ENCODE measurements at regions not wholly inside any gene's neighbourhood (a gene's known extent, or its start where the extent isn't known, plus 50 kb on each side); places are given as distances from the start of the nearest gene placed in this dataset.
"Not testable (repeated sequence)": the region's sequence is repeated elsewhere in the genome, so short reads cannot be mapped to it uniquely, and the experiment has no call there.

DNA sequence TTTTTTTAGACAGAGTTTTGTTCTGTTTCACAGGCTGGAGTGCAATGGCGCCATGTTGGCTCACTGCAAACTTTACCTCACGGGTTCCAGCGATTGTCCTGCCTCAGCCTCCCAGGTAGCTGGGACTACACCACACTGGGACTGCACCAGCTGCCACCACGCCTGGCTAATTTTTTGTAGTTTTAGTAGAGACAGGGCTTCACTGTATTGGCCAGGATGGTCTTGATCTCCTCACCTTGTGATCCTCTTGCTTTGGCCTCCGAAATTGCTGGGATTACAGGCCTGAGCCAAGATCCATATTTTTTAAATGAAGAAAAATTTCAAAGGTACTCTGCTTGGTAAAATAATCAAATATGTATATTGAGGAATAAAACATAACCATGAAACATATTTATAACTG, 195.8 kb upstream of the TPTE start:
- WGBS, 2 donors = 50 to 77% methylated on average over 5 of the region's 5 CpGs
- DNase-seq (ENCODE audit: low spot score in 2 of 2) = peak in 1 of 2 donors; percentile 51

DNA sequence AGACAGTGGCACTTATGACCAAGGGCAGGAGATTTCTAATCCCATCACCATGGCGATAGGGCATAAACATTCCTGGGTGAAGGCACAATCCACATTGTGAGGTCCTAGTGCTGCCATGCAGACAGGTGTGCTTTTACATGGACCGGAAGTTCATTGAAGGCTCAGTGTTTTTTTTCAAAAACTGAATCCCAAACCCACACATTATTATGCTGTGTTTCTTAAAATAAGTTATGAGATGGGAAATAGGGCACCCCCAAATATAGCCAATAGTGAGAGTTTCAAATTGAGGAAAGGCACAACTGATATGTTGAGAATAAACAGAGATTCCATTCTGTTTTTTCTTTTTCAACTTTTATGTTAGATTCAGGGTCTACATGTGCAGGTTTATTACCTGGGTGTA, 195.2 kb upstream of the TPTE start:
- H3K4me3 ChIP-seq; H3K27ac ChIP-seq; H3K27me3 ChIP-seq; H3K4me1 ChIP-seq; DNase-seq (ENCODE audit: low spot score in 2 of 2); H3K36me3 ChIP-seq: not testable (repeated sequence)
- H3K9me3 ChIP-seq = peaks cover 0 to 37% (median 7%) of the 10 kb centered on the region in 4 donors
- 89 to 93% methylated on average over 2 of the region's 2 CpGs for WGBS, 2 donors

More for the DNA sequence above, 195.8 kb upstream of the TPTE start:
- peaks cover 0 to 31% (median 7%) of the 10 kb centered on the region in 4 donors for H3K9me3 ChIP-seq
- H3K27ac ChIP-seq, H3K4me3 ChIP-seq, H3K4me1 ChIP-seq, H3K36me3 ChIP-seq, H3K27me3 ChIP-seq: not testable (repeated sequence)

DNA sequence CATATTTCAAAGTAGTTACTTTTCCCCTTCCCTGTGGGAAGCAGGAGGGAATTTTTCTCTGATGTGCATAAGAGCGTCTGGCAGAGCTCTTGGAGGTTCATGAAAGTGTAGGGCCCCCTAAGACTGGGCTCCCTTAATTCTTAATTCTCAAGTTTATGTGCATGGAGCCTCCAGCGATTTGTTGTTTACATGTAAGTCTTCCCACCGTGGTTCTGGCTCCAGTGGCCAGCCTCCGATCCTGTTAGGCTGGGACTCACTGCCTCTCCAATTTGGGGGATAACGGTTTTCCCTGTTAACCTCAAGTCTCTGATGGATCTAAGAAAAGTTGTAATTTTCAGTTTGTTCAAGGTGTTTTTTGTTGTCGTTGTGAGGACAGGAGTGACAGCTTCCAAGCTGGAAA, 192.7 kb upstream of the TPTE start:
- not testable (repeated sequence) for H3K27me3 ChIP-seq; H3K4me3 ChIP-seq; H3K36me3 ChIP-seq; DNase-seq (ENCODE audit: low spot score in 2 of 2); H3K27ac ChIP-seq; H3K4me1 ChIP-seq
- peaks cover 0 to 40% (median 9%) of the 10 kb centered on the region in 4 donors for H3K9me3 ChIP-seq
- WGBS, 2 donors = 55% methylated on average over 6 of the region's 6 CpGs

DNA sequence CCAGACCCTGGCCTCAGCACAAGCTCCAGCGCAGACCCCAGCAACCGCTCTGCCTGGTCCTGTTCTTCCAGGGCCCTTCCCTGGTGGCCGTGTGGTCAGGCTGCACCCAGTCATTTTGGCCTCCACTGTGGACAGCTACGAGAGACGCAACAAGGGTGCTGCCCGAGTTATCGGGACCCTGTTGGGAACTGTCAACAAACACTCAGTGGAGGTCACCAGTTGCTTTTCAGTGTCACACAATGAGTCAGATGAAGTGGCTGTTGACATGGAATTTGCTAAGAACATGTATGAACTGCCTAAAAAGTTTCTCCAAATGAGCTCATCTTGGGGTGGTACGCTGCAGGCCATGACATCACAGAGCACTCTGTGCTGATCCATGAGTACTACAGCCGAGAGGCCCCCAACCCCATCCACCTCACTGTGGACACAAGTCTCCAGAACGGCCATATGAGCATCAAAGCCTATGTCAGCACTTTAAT, 190.7 kb upstream of the TPTE start:
- WGBS, 2 donors = 78 to 79% methylated on average over 10 of the region's 10 CpGs

DNA sequence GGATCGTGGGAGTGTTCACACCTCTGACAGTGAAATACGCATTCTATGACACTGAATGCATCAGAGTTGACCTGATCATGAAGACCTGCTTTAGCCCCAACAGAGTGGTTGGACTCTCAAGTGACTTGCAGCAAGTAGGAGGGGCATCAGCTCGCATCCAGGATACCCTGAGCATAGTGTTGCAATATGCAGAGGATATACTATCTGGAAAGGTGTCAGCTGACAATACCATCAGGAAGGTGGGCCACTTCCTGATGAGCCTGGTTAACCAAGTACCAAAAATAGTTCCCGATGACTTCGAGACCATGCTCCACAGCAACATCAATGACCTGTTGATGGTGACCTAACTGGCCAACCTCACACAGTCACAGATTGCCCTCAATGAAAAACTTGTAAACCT, 190.2 kb upstream of the TPTE start:
- not testable (repeated sequence) for H3K27me3 ChIP-seq; H3K36me3 ChIP-seq; DNase-seq (ENCODE audit: low spot score in 2 of 2); H3K27ac ChIP-seq; H3K4me1 ChIP-seq; H3K4me3 ChIP-seq
- peaks cover 0 to 40% (median 7%) of the 10 kb centered on the region in 4 donors for H3K9me3 ChIP-seq
- 77 to 80% methylated on average over 5 of the region's 5 CpGs for WGBS, 2 donors

More for the DNA sequence above, 190.7 kb upstream of the TPTE start:
- H3K27ac ChIP-seq; DNase-seq (ENCODE audit: low spot score in 2 of 2); H3K36me3 ChIP-seq; H3K4me3 ChIP-seq; H3K4me1 ChIP-seq; H3K27me3 ChIP-seq: not testable (repeated sequence)
- H3K9me3 ChIP-seq = peaks cover 0 to 40% (median 7%) of the 10 kb centered on the region in 4 donors

DNA sequence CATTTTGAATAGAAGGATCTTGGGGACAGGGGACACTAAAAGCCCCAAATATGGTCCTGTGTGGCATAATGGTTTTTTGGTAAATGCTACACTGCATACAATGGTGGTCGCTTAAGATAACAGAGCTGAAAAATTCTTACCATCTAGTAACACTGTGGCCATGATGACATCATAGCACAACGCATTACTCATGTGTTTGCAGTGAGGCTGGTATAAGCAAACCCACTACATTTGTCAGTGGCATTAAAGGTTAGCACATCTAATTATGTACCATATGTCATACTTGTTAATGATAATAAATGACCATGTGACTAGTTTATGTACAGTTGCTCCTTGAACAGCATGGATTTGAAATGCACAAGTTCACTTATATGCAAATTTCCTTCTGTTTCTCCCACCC, 188.4 kb upstream of the TPTE start:
- not testable (repeated sequence) for H3K27me3 ChIP-seq; H3K27ac ChIP-seq; H3K4me3 ChIP-seq; H3K4me1 ChIP-seq; DNase-seq (ENCODE audit: low spot score in 2 of 2); H3K36me3 ChIP-seq
- H3K9me3 ChIP-seq = peaks cover 0 to 26% (median 2%) of the 10 kb centered on the region in 4 donors
- 49 to 61% methylated on average over 2 of the region's 2 CpGs for WGBS, 2 donors

DNA sequence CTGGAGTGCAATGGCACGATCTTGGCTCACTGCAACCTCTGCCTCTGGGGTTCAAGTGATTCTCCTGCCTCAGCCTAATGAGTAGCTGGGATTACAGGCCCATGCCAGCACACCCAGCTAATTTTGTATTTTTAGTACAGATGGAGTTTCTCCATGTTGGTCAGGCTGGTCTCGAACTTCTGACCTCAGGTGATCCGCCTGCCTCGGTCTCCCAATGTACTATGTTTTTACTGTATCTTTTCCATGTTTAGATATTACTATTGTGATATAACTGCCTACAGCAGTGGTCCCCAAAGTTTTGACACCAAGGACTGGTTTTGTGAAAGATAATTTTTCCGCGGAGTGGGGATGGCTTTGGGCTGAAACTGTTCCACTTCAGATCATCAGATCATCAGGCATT, 187.0 kb upstream of the TPTE start:
- not testable (repeated sequence) for H3K36me3 ChIP-seq; H3K27me3 ChIP-seq; H3K4me3 ChIP-seq; H3K4me1 ChIP-seq; H3K27ac ChIP-seq; DNase-seq (ENCODE audit: low spot score in 2 of 2)
- H3K9me3 ChIP-seq = peaks cover 0 to 20% (median 2%) of the 10 kb centered on the region in 4 donors
- WGBS, 2 donors = 72 to 79% methylated on average over 6 of the region's 6 CpGs

DNA sequence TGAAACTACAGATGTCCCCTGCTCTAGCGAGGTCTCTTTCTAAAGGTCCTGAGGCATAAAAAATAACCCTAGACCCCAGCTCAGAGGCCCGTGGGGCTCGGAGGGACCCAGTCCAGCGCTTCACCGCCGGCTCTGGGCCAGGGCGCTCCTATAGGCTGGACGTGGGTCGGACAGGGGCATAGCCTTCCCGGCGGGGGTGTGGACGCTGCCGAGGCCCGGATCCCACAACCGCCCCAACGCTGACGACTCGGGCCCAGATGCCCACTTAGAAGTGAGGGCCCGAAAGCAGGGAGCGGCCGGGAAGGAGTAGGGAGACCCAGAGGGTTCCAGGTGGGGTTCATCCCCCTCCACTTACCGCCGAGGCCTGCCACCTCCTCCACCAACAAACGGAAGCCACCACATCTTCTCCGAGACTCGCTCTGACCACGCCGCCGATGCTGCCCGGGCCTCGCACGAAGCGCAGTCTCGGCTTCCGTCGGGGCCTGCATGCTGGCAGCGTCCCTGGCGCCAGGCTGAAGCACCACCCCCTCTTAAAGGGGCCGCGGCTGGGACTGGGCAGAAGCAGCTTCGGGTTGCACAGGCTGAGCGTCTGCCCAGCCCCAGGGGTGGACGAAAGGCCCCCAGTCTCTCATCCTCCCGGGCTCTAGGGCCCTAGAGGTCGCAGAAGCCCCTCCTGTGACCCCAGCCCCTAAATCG, 179.0 kb upstream of the TPTE start:
- not testable (repeated sequence) for H3K4me3 ChIP-seq; H3K36me3 ChIP-seq; H3K27me3 ChIP-seq; DNase-seq (ENCODE audit: low spot score in 2 of 2); H3K27ac ChIP-seq; H3K4me1 ChIP-seq
- peaks cover 0 to 35% (median 6%) of the 10 kb centered on the region in 4 donors for H3K9me3 ChIP-seq
- WGBS, 2 donors = 72 to 76% methylated on average over 26 to 29 of the region's 46 CpGs

DNA sequence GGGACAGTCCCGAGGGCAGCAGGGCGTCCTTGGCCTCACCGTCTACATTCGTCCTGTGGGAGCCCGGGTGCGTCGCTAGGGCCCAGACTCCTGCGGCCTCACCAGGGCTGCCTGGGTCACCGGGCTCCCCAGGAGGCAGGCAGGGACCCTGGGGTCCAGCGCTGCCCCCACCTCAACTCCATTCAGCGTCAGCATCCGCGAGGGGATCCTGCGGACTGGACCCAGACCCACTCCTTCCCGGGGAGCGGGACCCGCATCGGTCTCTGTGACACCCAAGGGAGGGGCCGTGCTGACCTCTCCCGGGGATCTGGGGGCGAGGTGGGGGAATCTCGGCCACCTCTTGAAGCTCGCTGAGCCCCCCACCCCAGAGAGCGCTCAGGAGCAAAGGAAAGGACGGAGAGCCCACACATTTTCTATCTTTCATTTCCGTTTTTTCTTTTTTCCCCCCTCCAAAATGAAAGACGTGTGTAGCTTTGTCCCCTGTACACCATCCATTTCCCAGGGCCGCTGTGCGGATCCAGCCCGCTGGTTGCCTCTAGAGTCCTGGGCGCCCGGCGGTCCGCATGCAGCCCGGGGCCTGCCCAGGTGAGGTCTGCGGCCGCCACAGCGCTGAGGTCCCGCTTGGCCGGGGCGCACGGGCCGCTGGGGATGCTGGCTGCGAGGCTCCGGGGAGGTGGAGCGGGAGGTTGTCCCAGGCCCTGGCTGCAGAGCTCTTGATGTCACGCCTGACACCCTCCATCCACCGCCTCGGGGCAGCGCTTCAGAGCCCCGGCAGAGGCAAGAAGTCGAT, 178.0 kb upstream of the TPTE start:
- DNase-seq (ENCODE audit: low spot score in 2 of 2); H3K27ac ChIP-seq; H3K4me3 ChIP-seq; H3K4me1 ChIP-seq; H3K36me3 ChIP-seq; H3K27me3 ChIP-seq: not testable (repeated sequence)
- peaks cover 0 to 43% (median 8%) of the 10 kb centered on the region in 4 donors for H3K9me3 ChIP-seq
- 77 to 81% methylated on average over 45 to 52 of the region's 52 CpGs for WGBS, 2 donors

DNA sequence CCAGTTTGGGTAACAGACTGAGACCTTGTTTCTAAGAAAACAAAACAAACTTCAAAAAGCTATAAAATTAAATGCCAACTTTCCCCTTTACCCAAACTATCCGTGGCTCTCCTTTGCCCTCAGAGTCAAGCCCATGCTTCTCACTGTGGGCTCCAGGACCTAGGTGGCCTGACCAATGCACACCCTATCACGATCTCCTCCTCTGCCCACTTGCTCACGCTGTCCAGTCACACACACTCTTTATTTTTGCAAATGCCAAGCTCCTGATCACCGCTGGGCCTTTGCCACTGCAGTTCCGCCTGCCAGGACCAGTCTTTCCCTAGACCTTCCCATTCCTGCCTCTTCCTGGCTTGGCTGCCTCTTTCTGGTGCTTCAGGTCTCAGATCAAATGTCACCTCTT, 177.1 kb upstream of the TPTE start:
- not testable (repeated sequence) for H3K27me3 ChIP-seq; H3K36me3 ChIP-seq; H3K4me3 ChIP-seq; DNase-seq (ENCODE audit: low spot score in 2 of 2); H3K27ac ChIP-seq; H3K4me1 ChIP-seq
- peaks cover 0 to 52% (median 8%) of the 10 kb centered on the region in 4 donors for H3K9me3 ChIP-seq
- WGBS, 2 donors = 44 to 45% methylated on average over 5 of the region's 5 CpGs

DNA sequence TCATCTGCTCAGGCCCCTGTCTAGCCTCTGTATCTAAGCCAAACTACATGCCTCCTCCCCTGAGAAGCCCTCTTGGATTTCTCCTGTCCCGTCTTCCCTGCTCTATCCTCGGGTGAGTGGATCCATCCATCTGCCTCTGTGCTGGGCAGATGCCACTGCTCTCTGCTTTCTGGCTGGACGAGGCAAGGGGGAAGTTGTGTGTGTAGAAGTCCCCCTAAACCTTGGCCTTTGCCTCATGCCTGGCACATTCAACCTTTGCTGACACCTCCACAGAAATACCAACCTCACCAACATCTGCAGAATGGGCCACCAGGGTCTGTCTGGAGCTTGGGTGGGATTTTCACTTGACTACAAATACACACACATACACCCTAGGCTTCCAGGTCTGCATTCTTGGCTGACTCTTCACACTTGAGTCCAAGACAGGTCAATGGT, 176.2 kb upstream of the TPTE start:
- H3K36me3 ChIP-seq; H3K27me3 ChIP-seq; DNase-seq (ENCODE audit: low spot score in 2 of 2); H3K27ac ChIP-seq; H3K4me1 ChIP-seq; H3K4me3 ChIP-seq: not testable (repeated sequence)
- peaks cover 0 to 59% (median 6%) of the 10 kb centered on the region in 4 donors for H3K9me3 ChIP-seq
- 55 to 59% methylated on average over 3 of the region's 3 CpGs for WGBS, 2 donors

DNA sequence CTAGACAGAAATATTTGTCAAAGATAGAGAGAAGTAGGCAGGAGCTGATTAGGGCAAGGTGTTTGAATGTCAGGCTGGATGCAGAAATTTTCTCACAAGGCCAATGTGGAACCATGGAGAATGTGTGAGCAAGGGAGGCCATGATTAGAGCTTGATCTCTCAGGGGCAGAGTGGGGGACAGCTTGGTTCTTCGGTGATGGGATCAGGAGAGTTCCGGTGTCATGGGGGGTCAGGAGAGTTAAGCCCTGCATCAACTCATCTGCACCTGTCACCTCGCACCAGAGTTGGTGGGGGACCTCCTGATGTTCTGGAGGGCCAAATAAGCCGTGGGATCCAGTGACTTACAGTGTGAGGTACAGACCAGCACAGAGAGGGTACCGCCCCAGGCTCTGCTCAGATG, 175.1 kb upstream of the TPTE start:
- peaks cover 0 to 61% (median 6%) of the 10 kb centered on the region in 4 donors for H3K9me3 ChIP-seq
- H3K36me3 ChIP-seq; H3K4me1 ChIP-seq; H3K27me3 ChIP-seq; DNase-seq (ENCODE audit: low spot score in 2 of 2); H3K4me3 ChIP-seq; H3K27ac ChIP-seq: not testable (repeated sequence)
- WGBS, 2 donors = 60 to 66% methylated on average over 4 to 5 of the region's 5 CpGs

DNA sequence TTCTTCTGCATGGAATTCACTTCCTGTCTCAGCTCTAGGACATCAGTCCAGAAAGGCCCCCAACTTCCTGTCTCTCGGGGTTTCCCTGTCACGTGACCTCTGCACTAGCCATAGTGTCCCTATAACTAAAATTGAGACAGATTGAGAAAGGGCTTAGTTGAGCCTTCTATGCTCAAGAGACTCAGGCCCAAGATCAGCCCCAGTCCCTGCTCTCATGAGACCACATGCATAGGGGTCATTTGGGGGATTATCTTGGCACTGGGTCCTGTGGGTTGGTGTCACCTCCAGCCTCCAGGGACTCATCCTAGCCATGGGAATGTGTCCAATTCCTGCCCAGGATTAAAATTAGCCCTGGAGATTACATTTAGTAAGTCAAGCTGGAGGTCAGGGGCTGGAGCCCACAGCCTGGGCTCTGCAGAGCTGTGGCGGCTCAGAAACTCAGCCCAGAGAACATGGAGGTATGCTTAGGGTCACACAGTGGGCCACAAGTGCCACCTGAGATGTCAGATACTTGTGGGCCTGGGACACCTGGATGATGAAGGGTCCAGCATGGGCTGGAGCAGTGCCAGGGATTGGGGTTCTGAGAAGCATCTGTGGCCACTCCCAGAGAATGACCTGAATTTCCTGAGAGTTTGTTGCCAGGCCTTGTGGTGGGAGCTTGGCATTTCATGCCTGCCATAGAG, 174.3 kb upstream of the TPTE start:
- H3K27ac ChIP-seq; H3K36me3 ChIP-seq; H3K27me3 ChIP-seq; H3K4me1 ChIP-seq; DNase-seq (ENCODE audit: low spot score in 2 of 2); H3K4me3 ChIP-seq: not testable (repeated sequence)
- peaks cover 0 to 61% (median 7%) of the 10 kb centered on the region in 4 donors for H3K9me3 ChIP-seq
- WGBS, 2 donors = 72 to 83% methylated on average over 3 of the region's 3 CpGs

Measured in tibial nerve (tissue), 4 donors.